ENCODE measurements at regions not wholly inside any gene's neighbourhood (a gene's known extent, or its start where the extent isn't known, plus 50 kb on each side); places are given as distances from the start of the nearest gene placed in this dataset.

- Histone ChIP-seq H3K9me3 (ENCODE audit: low read depth) (no peaks in the 10 kb centered on the region), H3K9ac (no peak overlapping the region), H3K27ac (no peak overlapping the region), H3K4me3 (no peak overlapping the region), H3K27me3 (replicated peaks; ENCODE audit: insufficient read depth) (no peaks in the 10 kb centered on the region), H4K20me1 (ENCODE audit: insufficient read depth) (no peaks in the 10 kb centered on the region), H3K4me1 (ENCODE audit: insufficient read depth) (0 out of 2 replicates have a peak, but pooled peaks cover 8% of the 10 kb centered on the region), H3K79me2 (ENCODE audit: insufficient read depth) (no peaks in the 10 kb centered on the region), H3K9me2 (ENCODE audit: insufficient read depth) (no peaks in the 10 kb centered on the region), H3K4me2 (ENCODE audit: unreplicated experiment) (no peak overlapping the region), H2AFZ (no peak overlapping the region), H3F3A (ENCODE audit: insufficient read depth) (no peaks in the 10 kb centered on the region), H3K36me3 (ENCODE audit: low read depth) (no peaks in the 10 kb centered on the region)
- no peak for TF ChIP-seq EZH2phosphoT487 (IDR thresholded peaks at IDR 0.05; ENCODE audit: insufficient read depth, low read depth)
- TF ChIP-seq EZH2 (IDR thresholded peaks at IDR 0.05; ENCODE audit: insufficient read depth, poor library complexity, severe bottlenecking) = no peak
- no peak for DNase-seq
- 81 to 87% methylated on average over 5 of the region's 5 CpGs for WGBS, 2 experiments (ENCODE audit: low coverage in 1 of 2, low lambda C conversion rate in 2 of 2, missing lambda C conversion rate in 2 of 2)
- in situ Hi-C loops (cut with MboI) = loop anchor here (10.0 kb wide), 1 partner anchor 694 kb away; no protein-coding TSS in a partner anchor
Measured at GRCh38 chr9:115880221-115880885, 273.2 kb upstream of the PAPPA start.

GRCh38 chr9:115882911-115883310 is 270.7 kb upstream of the PAPPA start:
- Histone ChIP-seq H3K4me2 (ENCODE audit: unreplicated experiment) (no peak overlapping the region), H3K9me2 (ENCODE audit: insufficient read depth) (no peaks in the 10 kb centered on the region), H3K36me3 (ENCODE audit: low read depth) (no peaks in the 10 kb centered on the region), H3K9me3 (ENCODE audit: low read depth) (no peaks in the 10 kb centered on the region), H3K79me2 (ENCODE audit: insufficient read depth) (no peaks in the 10 kb centered on the region), H4K20me1 (ENCODE audit: insufficient read depth) (no peaks in the 10 kb centered on the region), H3K4me3 (no peak overlapping the region), H2AFZ (peak overlapping the region; percentile 15; the same call in 1 of the 2 replicates), H3K27ac (no peak overlapping the region), H3K4me1 (ENCODE audit: insufficient read depth) (0 out of 2 replicates have a peak, but pooled peaks cover 8% of the 10 kb centered on the region), H3K9ac (no peak overlapping the region; the same call in 1 of the 2 replicates), H3F3A (ENCODE audit: insufficient read depth) (no peaks in the 10 kb centered on the region), H3K27me3 (replicated peaks; ENCODE audit: insufficient read depth) (no peaks in the 10 kb centered on the region)
- no peak for TF ChIP-seq EZH2phosphoT487 (IDR thresholded peaks at IDR 0.05; ENCODE audit: insufficient read depth, low read depth)
- TF ChIP-seq EZH2 (IDR thresholded peaks at IDR 0.05; ENCODE audit: insufficient read depth, poor library complexity, severe bottlenecking) = no peak
- in situ Hi-C loops (cut with MboI) = loop anchor here (10.0 kb wide), 1 partner anchor 692 kb away; no protein-coding TSS in a partner anchor
- peak; percentile 54 for DNase-seq

GRCh38 chr9:115883467-115884329 is 269.9 kb upstream of the PAPPA start:
- WGBS, 2 experiments (ENCODE audit: low coverage in 1 of 2, low lambda C conversion rate in 2 of 2, missing lambda C conversion rate in 2 of 2) = 36% methylated on average over 5 of the region's 5 CpGs
- no peaks in the 10 kb centered on the region for H3K36me3 ChIP-seq (ENCODE audit: low read depth)
- no peaks in the 10 kb centered on the region for H3K9me2 ChIP-seq (ENCODE audit: insufficient read depth)
- H3K9me3 ChIP-seq (ENCODE audit: low read depth) = no peaks in the 10 kb centered on the region
- no peaks in the 10 kb centered on the region for H3K79me2 ChIP-seq (ENCODE audit: insufficient read depth)
- no peak overlapping the region for H3K4me3 ChIP-seq
- peak; percentile 69 for DNase-seq
- no peaks in the 10 kb centered on the region for H3K27me3 ChIP-seq (replicated peaks; ENCODE audit: insufficient read depth)
- H4K20me1 ChIP-seq (ENCODE audit: insufficient read depth) = no peaks in the 10 kb centered on the region
- H3K27ac ChIP-seq = no peak overlapping the region
- H3K4me1 ChIP-seq (ENCODE audit: insufficient read depth) = 0 out of 2 replicates have a peak, but pooled peaks cover 8% of the 10 kb centered on the region
- H3K9ac ChIP-seq = no peak overlapping the region; the same call in 1 of the 2 replicates
- H2AFZ ChIP-seq = 0 out of 2 replicates have a peak overlapping the region, but pooled peaks have one; percentile 15
- in situ Hi-C loops (cut with MboI) = loop anchor here (10.0 kb wide), 1 partner anchor 691 kb away; no protein-coding TSS in a partner anchor
- no peaks in the 10 kb centered on the region for H3F3A ChIP-seq (ENCODE audit: insufficient read depth)
- TF ChIP-seq EZH2 (IDR thresholded peaks at IDR 0.05; ENCODE audit: insufficient read depth, poor library complexity, severe bottlenecking) = no peak
- TF ChIP-seq EZH2phosphoT487 (IDR thresholded peaks at IDR 0.05; ENCODE audit: insufficient read depth, low read depth) = no peak
- H3K4me2 ChIP-seq (ENCODE audit: unreplicated experiment) = no peak overlapping the region

GRCh38 chr9:115884846-115885245 is 268.7 kb upstream of the PAPPA start:
- no peak overlapping the region for H3K27ac ChIP-seq

More at GRCh38 chr9:115884846-115885245, 268.7 kb upstream of the PAPPA start:
- TF ChIP-seq EZH2 (IDR thresholded peaks at IDR 0.05; ENCODE audit: insufficient read depth, poor library complexity, severe bottlenecking) (no peak), EZH2phosphoT487 (IDR thresholded peaks at IDR 0.05; ENCODE audit: insufficient read depth, low read depth) (no peak)
- Histone ChIP-seq H3F3A (ENCODE audit: insufficient read depth) (no peaks in the 10 kb centered on the region), H3K36me3 (ENCODE audit: low read depth) (no peaks in the 10 kb centered on the region), H4K20me1 (ENCODE audit: insufficient read depth) (no peaks in the 10 kb centered on the region), H3K4me2 (ENCODE audit: unreplicated experiment) (no peak overlapping the region), H3K9me3 (ENCODE audit: low read depth) (no peaks in the 10 kb centered on the region), H3K4me3 (no peak overlapping the region), H3K4me1 (ENCODE audit: insufficient read depth) (0 out of 2 replicates have a peak, but pooled peaks cover 8% of the 10 kb centered on the region), H2AFZ (no peak overlapping the region), H3K9ac (no peak overlapping the region), H3K9me2 (ENCODE audit: insufficient read depth) (no peaks in the 10 kb centered on the region), H3K79me2 (ENCODE audit: insufficient read depth) (no peaks in the 10 kb centered on the region), H3K27me3 (replicated peaks; ENCODE audit: insufficient read depth) (no peaks in the 10 kb centered on the region)
- DNase-seq = no peak
- in situ Hi-C loops (cut with MboI) = loop anchor here (10.0 kb wide), 1 partner anchor 690 kb away; no protein-coding TSS in a partner anchor
- WGBS, 2 experiments (ENCODE audit: low coverage in 1 of 2, low lambda C conversion rate in 2 of 2, missing lambda C conversion rate in 2 of 2) = 30 to 35% methylated on average over 2 of the region's 2 CpGs
